ENCODE measurements at regions not wholly inside any gene's neighbourhood (a gene's known extent, or its start where the extent isn't known, plus 50 kb on each side); places are given as distances from the start of the nearest gene placed in this dataset.

- Histone ChIP-seq H3K36me3 (no peaks in the 10 kb centered on the region), H3K4me1 (no peaks in the 10 kb centered on the region), H3K27ac (no peak overlapping the region), H3K9me3 (no peaks in the 10 kb centered on the region), H3K27me3 (peaks cover 0 to 19% of the 10 kb centered on the region in 2 donors), H3K4me3 (no peak overlapping the region)
- no peak for DNase-seq (ENCODE audit: low spot score in 2 of 2)
- TF ChIP-seq POLR2A (IDR thresholded peaks at IDR 0.05) (no peak), POLR2AphosphoS5 (IDR thresholded peaks at IDR 0.05) (no peak)
- TF ChIP-seq, protein P1, sequence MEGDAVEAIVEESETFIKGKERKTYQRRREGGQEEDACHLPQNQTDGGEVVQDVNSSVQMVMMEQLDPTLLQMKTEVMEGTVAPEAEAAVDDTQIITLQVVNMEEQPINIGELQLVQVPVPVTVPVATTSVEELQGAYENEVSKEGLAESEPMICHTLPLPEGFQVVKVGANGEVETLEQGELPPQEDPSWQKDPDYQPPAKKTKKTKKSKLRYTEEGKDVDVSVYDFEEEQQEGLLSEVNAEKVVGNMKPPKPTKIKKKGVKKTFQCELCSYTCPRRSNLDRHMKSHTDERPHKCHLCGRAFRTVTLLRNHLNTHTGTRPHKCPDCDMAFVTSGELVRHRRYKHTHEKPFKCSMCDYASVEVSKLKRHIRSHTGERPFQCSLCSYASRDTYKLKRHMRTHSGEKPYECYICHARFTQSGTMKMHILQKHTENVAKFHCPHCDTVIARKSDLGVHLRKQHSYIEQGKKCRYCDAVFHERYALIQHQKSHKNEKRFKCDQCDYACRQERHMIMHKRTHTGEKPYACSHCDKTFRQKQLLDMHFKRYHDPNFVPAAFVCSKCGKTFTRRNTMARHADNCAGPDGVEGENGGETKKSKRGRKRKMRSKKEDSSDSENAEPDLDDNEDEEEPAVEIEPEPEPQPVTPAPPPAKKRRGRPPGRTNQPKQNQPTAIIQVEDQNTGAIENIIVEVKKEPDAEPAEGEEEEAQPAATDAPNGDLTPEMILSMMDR (IDR thresholded peaks at IDR 0.05), result no peak
- intact Hi-C loops (cut with DNase I; ENCODE audit: low total_unique reads), result no loop called here
Observed at GRCh38 chrX:88424541-88424940, 322.5 kb upstream of the CPXCR1 start.

GRCh38 chrX:88425739-88426138 is 321.3 kb upstream of the CPXCR1 start:
- peaks cover 0 to 14% of the 10 kb centered on the region in 2 donors for H3K27me3 ChIP-seq
- no peaks in the 10 kb centered on the region for H3K9me3 ChIP-seq
- intact Hi-C loops (cut with DNase I; ENCODE audit: low total_unique reads), result no loop called here
- H3K36me3 ChIP-seq, result no peaks in the 10 kb centered on the region
- no peaks in the 10 kb centered on the region for H3K4me1 ChIP-seq
- H3K4me3 ChIP-seq, result no peak overlapping the region
- no peak for DNase-seq (ENCODE audit: low spot score in 2 of 2)
- TF ChIP-seq POLR2AphosphoS5 (IDR thresholded peaks at IDR 0.05) (no peak), POLR2A (IDR thresholded peaks at IDR 0.05) (no peak)
- TF ChIP-seq, protein P1 (IDR thresholded peaks at IDR 0.05), result no peak
- no peak overlapping the region for H3K27ac ChIP-seq

DNA sequence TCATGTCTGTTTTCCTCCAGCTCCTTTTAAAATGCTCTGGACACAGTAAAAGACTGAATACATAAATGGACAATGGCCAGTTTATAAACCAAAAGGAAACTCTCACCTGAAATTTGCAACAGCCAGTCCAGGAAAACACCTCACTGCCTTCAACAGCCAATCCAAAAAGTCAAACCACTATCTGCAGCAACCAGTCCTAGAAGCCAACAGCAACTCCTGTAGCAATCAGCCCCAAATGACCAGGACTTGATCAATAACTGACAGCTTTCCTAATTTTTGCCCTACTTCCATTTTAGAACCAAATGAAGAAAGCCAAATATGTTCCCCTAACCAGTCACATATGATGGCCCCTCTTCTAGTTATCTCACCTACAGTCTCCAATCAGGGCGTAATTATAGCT is 309.5 kb upstream of the CPXCR1 start:
- Histone ChIP-seq H3K27ac (no peak overlapping the region), H3K36me3 (no peaks in the 10 kb centered on the region), H3K27me3 (peaks cover 0 to 9% of the 10 kb centered on the region in 2 donors), H3K9me3 (no peaks in the 10 kb centered on the region), H3K4me1 (no peaks in the 10 kb centered on the region), H3K4me3 (no peak overlapping the region)
- intact Hi-C loops (cut with DNase I; ENCODE audit: low total_unique reads), result no loop called here
- DNase-seq (ENCODE audit: low spot score in 2 of 2), result no peak
- TF ChIP-seq POLR2A (IDR thresholded peaks at IDR 0.05), result no peak
- TF ChIP-seq, protein P1 (IDR thresholded peaks at IDR 0.05), result no peak
- TF ChIP-seq POLR2AphosphoS5 (IDR thresholded peaks at IDR 0.05), result no peak

GRCh38 chrX:88438209-88438608 is 308.8 kb upstream of the CPXCR1 start:
- Histone ChIP-seq H3K9me3 (no peaks in the 10 kb centered on the region), H3K4me3 (no peak overlapping the region), H3K4me1 (no peaks in the 10 kb centered on the region), H3K36me3 (no peaks in the 10 kb centered on the region), H3K27me3 (peaks cover 0 to 9% of the 10 kb centered on the region in 2 donors), H3K27ac (no peak overlapping the region)
- DNase-seq (ENCODE audit: low spot score in 2 of 2), result no peak
- intact Hi-C loops (cut with DNase I; ENCODE audit: low total_unique reads), result no loop called here
- TF ChIP-seq POLR2AphosphoS5 (IDR thresholded peaks at IDR 0.05) (no peak), POLR2A (IDR thresholded peaks at IDR 0.05) (no peak)
- TF ChIP-seq, protein P1 (IDR thresholded peaks at IDR 0.05), result no peak

DNA sequence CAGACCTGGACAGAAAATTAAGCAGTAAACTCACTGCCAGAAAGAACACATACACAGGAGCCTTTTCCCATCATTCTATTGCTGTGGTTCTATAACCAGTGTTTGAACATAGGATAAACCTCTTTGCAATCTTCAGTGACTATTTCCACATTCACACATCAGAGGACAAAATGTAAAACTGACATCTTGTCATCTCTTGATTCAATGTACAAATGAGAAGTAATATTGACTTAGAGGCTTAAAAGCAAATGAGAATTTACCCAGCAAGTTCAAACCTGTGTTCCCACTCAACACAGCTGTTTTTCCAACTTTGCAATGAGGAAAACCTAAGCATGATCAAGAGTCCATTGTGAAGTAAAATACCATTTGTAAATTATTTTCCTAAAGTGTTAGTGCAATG is 307.1 kb upstream of the CPXCR1 start:
- H3K4me3 ChIP-seq, result no peak overlapping the region
- DNase-seq (ENCODE audit: low spot score in 2 of 2), result no peak
- no peaks in the 10 kb centered on the region for H3K9me3 ChIP-seq
- no peaks in the 10 kb centered on the region for H3K4me1 ChIP-seq
- TF ChIP-seq, protein P1 (IDR thresholded peaks at IDR 0.05), result no peak
- TF ChIP-seq POLR2AphosphoS5 (IDR thresholded peaks at IDR 0.05), result no peak
- no peak for TF ChIP-seq POLR2A (IDR thresholded peaks at IDR 0.05)
- intact Hi-C loops (cut with DNase I; ENCODE audit: low total_unique reads), result no loop called here
- peaks cover 0 to 2% of the 10 kb centered on the region in 2 donors for H3K27me3 ChIP-seq
- H3K36me3 ChIP-seq, result no peaks in the 10 kb centered on the region
- no peak overlapping the region for H3K27ac ChIP-seq

Measured in breast epithelium (tissue), 4 donors.